ENCODE measurements at regions not wholly inside any gene's neighbourhood (a gene's known extent, or its start where the extent isn't known, plus 50 kb on each side); places are given as distances from the start of the nearest gene placed in this dataset.
"Not testable (repeated sequence)": the region's sequence is repeated elsewhere in the genome, so short reads cannot be mapped to it uniquely, and the experiment has no call there.

DNA sequence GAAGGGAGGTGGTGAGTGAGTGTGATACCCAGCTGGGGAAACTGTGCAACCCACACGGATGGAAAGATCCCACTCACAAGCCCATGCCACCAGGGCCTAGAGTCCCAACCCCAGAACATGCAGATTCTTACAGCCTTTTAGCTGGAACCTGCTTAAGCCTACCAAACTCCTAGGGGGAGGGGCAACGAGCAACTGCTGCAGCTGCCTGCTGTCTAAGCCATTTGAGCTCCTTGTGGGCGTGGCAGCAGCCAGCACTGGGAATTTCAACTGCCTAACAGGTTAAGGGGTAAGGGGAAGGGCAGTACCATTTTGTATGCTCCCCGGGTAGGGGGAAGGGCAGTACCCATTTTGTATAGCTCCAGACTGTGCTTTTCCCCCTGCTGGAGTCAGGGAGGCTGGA is 673.2 kb upstream of the BCHE start:
- Histone ChIP-seq H3K14ac (ENCODE audit: low read length) (no peak overlapping the region), H2BK5ac (ENCODE audit: low read length) (no peak overlapping the region), H2BK15ac (ENCODE audit: low read length) (peak overlapping the region; percentile 62), H3K36me3 (replicated peaks in 1 of 2; ENCODE audit: control insufficient read depth in 2 of 2, insufficient read depth in 2 of 2, low read length in 2 of 2) (no peaks in the 10 kb centered on the region), H3K9ac (ENCODE audit: low read depth, low read length, poor library complexity) (peak overlapping the region; percentile 30), H2BK12ac (ENCODE audit: low read length) (no peak overlapping the region), H3K79me1 (ENCODE audit: low read depth, low read length) (no peaks in the 10 kb centered on the region), H3K27me3 (ENCODE audit: control insufficient read depth in 3 of 3, insufficient read depth in 3 of 3, low read depth in 1 of 3, low read length in 3 of 3) (no peaks in the 10 kb centered on the region), H3K4me2 (ENCODE audit: insufficient read depth, low read length, poor library complexity, severe bottlenecking) (no peak overlapping the region), H2AK5ac (ENCODE audit: low read depth, low read length) (no peak overlapping the region), H3K23ac (ENCODE audit: low read depth, low read length, poor library complexity) (no peak overlapping the region), H3K18ac (ENCODE audit: low read length) (peak overlapping the region; percentile 87), H4K91ac (ENCODE audit: low read depth, low read length, poor library complexity) (no peak overlapping the region), H2AFZ (ENCODE audit: low read length) (no peak overlapping the region), H3K4me3 (ENCODE audit: low read length in 2 of 2) (peak overlapping the region in 1 of 2 donors; percentile 4), H3K27ac (replicated peaks; ENCODE audit: low read length) (no peak overlapping the region), H3K4ac (ENCODE audit: low read length) (no peak overlapping the region), H4K8ac (ENCODE audit: low read depth, low read length) (peak overlapping the region; percentile 86), H3K9me3 (replicated peaks in 1 of 2; ENCODE audit: control insufficient read depth in 2 of 2, insufficient read depth in 1 of 2, low read depth in 1 of 2, low read length in 2 of 2) (no peaks in the 10 kb centered on the region), H2BK120ac (ENCODE audit: low read depth, low read length) (no peak overlapping the region), H3K4me1 (ENCODE audit: control insufficient read depth in 2 of 2, insufficient read depth in 1 of 2, low read depth in 1 of 2, low read length in 2 of 2) (peaks cover 0 to 7% of the 10 kb centered on the region in 2 donors)
- peak; percentile 9 for DNase-seq (ENCODE audit: low spot score)
- WGBS, 2 donors (ENCODE audit: extremely low coverage in 2 of 2, insufficient read length in 2 of 2, insufficient replicate concordance in 1 of 2) = no CpG with 5 or more reads among the region's 4 CpGs

DNA sequence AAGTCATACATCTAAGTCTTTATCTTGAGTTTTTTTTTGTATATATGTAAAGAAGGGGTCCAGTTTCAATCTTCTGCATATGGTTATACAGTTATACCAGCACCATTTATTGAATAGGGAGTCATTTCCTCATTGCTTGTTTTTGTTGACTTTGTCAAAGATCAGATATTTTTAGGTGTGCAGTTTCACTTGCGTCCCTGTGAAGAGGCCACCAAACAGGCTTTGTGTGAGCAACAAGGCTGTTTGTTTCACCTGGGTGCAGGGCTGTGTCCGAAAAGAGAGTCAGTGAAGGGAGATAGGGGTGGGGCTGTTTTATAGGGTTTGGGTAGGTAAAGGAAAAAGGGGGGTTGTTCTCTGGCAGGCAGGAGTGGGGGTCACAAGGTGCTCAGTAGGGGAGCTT is 663.2 kb upstream of the BCHE start:
- H3K14ac ChIP-seq (ENCODE audit: low read length) = not testable (repeated sequence)

GRCh38 chr3:166499636-166500035 is 662.4 kb upstream of the BCHE start:
- Histone ChIP-seq H3K36me3 (replicated peaks in 1 of 2; ENCODE audit: control insufficient read depth in 2 of 2, insufficient read depth in 2 of 2, low read length in 2 of 2) (no peaks in the 10 kb centered on the region), H3K4ac (ENCODE audit: low read length) (no peak overlapping the region), H3K23ac (ENCODE audit: low read depth, low read length, poor library complexity) (no peak overlapping the region), H3K14ac (ENCODE audit: low read length) (no peak overlapping the region), H4K91ac (ENCODE audit: low read depth, low read length, poor library complexity) (no peak overlapping the region), H3K79me1 (ENCODE audit: low read depth, low read length) (no peaks in the 10 kb centered on the region), H4K8ac (ENCODE audit: low read depth, low read length) (no peak overlapping the region), H3K4me3 (ENCODE audit: low read length in 2 of 2) (no peak overlapping the region), H3K27ac (replicated peaks; ENCODE audit: low read length) (no peak overlapping the region), H3K9ac (ENCODE audit: low read depth, low read length, poor library complexity) (no peak overlapping the region), H2BK15ac (ENCODE audit: low read length) (no peak overlapping the region), H3K18ac (ENCODE audit: low read length) (no peak overlapping the region), H2AFZ (ENCODE audit: low read length) (no peak overlapping the region), H2BK120ac (ENCODE audit: low read depth, low read length) (no peak overlapping the region), H3K4me2 (ENCODE audit: insufficient read depth, low read length, poor library complexity, severe bottlenecking) (no peak overlapping the region), H3K9me3 (replicated peaks in 1 of 2; ENCODE audit: control insufficient read depth in 2 of 2, insufficient read depth in 1 of 2, low read depth in 1 of 2, low read length in 2 of 2) (no peaks in the 10 kb centered on the region), H2BK5ac (ENCODE audit: low read length) (no peak overlapping the region), H2AK5ac (ENCODE audit: low read depth, low read length) (no peak overlapping the region), H3K27me3 (ENCODE audit: control insufficient read depth in 3 of 3, insufficient read depth in 3 of 3, low read depth in 1 of 3, low read length in 3 of 3) (no peaks in the 10 kb centered on the region), H2BK12ac (ENCODE audit: low read length) (no peak overlapping the region), H3K4me1 (ENCODE audit: control insufficient read depth in 2 of 2, insufficient read depth in 1 of 2, low read depth in 1 of 2, low read length in 2 of 2) (peaks cover 0 to 2% of the 10 kb centered on the region in 2 donors)
- WGBS, 2 donors (ENCODE audit: extremely low coverage in 2 of 2, insufficient read length in 2 of 2, insufficient replicate concordance in 1 of 2) = no CpG with 5 or more reads among the region's 3 CpGs
- DNase-seq (ENCODE audit: low spot score) = no peak

More for the DNA sequence above, 663.2 kb upstream of the BCHE start:
- not testable (repeated sequence) for H3K23ac ChIP-seq (ENCODE audit: low read depth, low read length, poor library complexity); H2AK5ac ChIP-seq (ENCODE audit: low read depth, low read length); H3K4me2 ChIP-seq (ENCODE audit: insufficient read depth, low read length, poor library complexity, severe bottlenecking); H3K27me3 ChIP-seq (ENCODE audit: control insufficient read depth in 3 of 3, insufficient read depth in 3 of 3, low read depth in 1 of 3, low read length in 3 of 3); H4K91ac ChIP-seq (ENCODE audit: low read depth, low read length, poor library complexity); H3K79me1 ChIP-seq (ENCODE audit: low read depth, low read length); H2BK5ac ChIP-seq (ENCODE audit: low read length); H3K4me3 ChIP-seq (ENCODE audit: low read length in 2 of 2); H3K27ac ChIP-seq (replicated peaks; ENCODE audit: low read length); H3K9me3 ChIP-seq (replicated peaks in 1 of 2; ENCODE audit: control insufficient read depth in 2 of 2, insufficient read depth in 1 of 2, low read depth in 1 of 2, low read length in 2 of 2); H3K4ac ChIP-seq (ENCODE audit: low read length); H2AFZ ChIP-seq (ENCODE audit: low read length); H2BK15ac ChIP-seq (ENCODE audit: low read length); H3K4me1 ChIP-seq (ENCODE audit: control insufficient read depth in 2 of 2, insufficient read depth in 1 of 2, low read depth in 1 of 2, low read length in 2 of 2); H4K8ac ChIP-seq (ENCODE audit: low read depth, low read length); H3K36me3 ChIP-seq (replicated peaks in 1 of 2; ENCODE audit: control insufficient read depth in 2 of 2, insufficient read depth in 2 of 2, low read length in 2 of 2); H2BK120ac ChIP-seq (ENCODE audit: low read depth, low read length); H2BK12ac ChIP-seq (ENCODE audit: low read length); DNase-seq (ENCODE audit: low spot score); H3K18ac ChIP-seq (ENCODE audit: low read length); H3K9ac ChIP-seq (ENCODE audit: low read depth, low read length, poor library complexity)
- WGBS, 2 donors (ENCODE audit: extremely low coverage in 2 of 2, insufficient read length in 2 of 2, insufficient replicate concordance in 1 of 2) = no CpG with 5 or more reads among the region's 2 CpGs

- Histone ChIP-seq H4K8ac (ENCODE audit: low read depth, low read length) (no peak overlapping the region), H2BK5ac (ENCODE audit: low read length) (no peak overlapping the region), H3K79me1 (ENCODE audit: low read depth, low read length) (no peaks in the 10 kb centered on the region), H2BK12ac (ENCODE audit: low read length) (no peak overlapping the region), H3K4ac (ENCODE audit: low read length) (no peak overlapping the region), H3K27ac (replicated peaks; ENCODE audit: low read length) (no peak overlapping the region), H2BK15ac (ENCODE audit: low read length) (no peak overlapping the region), H3K18ac (ENCODE audit: low read length) (no peak overlapping the region), H2AK5ac (ENCODE audit: low read depth, low read length) (no peak overlapping the region), H3K14ac (ENCODE audit: low read length) (no peak overlapping the region), H2AFZ (ENCODE audit: low read length) (no peak overlapping the region), H3K36me3 (replicated peaks in 1 of 2; ENCODE audit: control insufficient read depth in 2 of 2, insufficient read depth in 2 of 2, low read length in 2 of 2) (no peaks in the 10 kb centered on the region), H3K9ac (ENCODE audit: low read depth, low read length, poor library complexity) (no peak overlapping the region), H3K4me2 (ENCODE audit: insufficient read depth, low read length, poor library complexity, severe bottlenecking) (no peak overlapping the region), H3K9me3 (replicated peaks in 1 of 2; ENCODE audit: control insufficient read depth in 2 of 2, insufficient read depth in 1 of 2, low read depth in 1 of 2, low read length in 2 of 2) (no peaks in the 10 kb centered on the region), H3K4me1 (ENCODE audit: control insufficient read depth in 2 of 2, insufficient read depth in 1 of 2, low read depth in 1 of 2, low read length in 2 of 2) (peaks cover 0 to 2% of the 10 kb centered on the region in 2 donors), H4K91ac (ENCODE audit: low read depth, low read length, poor library complexity) (no peak overlapping the region), H2BK120ac (ENCODE audit: low read depth, low read length) (no peak overlapping the region), H3K23ac (ENCODE audit: low read depth, low read length, poor library complexity) (no peak overlapping the region), H3K4me3 (ENCODE audit: low read length in 2 of 2) (no peak overlapping the region), H3K27me3 (ENCODE audit: control insufficient read depth in 3 of 3, insufficient read depth in 3 of 3, low read depth in 1 of 3, low read length in 3 of 3) (no peaks in the 10 kb centered on the region)
- no CpG with 5 or more reads among the region's 3 CpGs for WGBS, 2 donors (ENCODE audit: extremely low coverage in 2 of 2, insufficient read length in 2 of 2, insufficient replicate concordance in 1 of 2)
- DNase-seq (ENCODE audit: low spot score) = no peak
Observed at GRCh38 chr3:166498446-166498845, 661.2 kb upstream of the BCHE start.
